ENCODE measurements at regions not wholly inside any gene's neighbourhood (a gene's known extent, or its start where the extent isn't known, plus 50 kb on each side); places are given as distances from the start of the nearest gene placed in this dataset.
A peak's percentile ranks its signal among the peaks of the same experiment; 100 is the strongest.

DNA sequence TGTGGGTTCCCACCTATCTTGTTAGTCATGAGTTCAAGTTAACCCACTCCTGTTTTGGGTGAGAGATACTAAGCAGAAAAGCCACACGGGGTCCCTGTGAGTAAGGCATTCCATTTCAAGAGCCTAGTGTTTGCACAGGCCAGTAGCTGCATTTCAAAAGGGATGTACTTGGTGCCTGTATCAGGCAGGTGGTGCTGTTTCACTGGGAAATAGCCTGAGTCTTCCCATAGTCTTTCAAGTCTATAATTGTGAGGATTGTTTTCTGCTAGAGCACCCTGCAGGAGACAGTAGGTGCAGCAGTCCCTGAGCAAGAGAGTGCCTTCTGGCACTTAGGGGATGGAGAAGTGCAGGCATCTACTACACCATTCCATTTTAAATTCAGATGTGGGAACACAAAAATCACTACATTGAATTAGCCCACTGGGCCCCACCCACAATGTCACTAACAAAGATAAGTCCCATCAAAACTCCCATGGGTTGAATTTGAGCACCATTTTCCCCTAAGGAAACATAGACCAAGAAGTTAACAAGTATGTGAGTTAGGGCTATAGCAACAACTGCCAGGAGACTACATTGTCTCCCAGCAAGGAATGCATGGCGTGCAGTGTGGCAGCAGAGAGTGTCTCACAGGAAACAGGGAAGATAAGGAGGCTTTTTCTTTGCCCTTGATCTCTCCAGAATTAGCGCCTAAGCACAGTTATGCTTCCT is 263.2 kb downstream of the COX7C start:
- DNase-seq: peak; percentile 11

DNA sequence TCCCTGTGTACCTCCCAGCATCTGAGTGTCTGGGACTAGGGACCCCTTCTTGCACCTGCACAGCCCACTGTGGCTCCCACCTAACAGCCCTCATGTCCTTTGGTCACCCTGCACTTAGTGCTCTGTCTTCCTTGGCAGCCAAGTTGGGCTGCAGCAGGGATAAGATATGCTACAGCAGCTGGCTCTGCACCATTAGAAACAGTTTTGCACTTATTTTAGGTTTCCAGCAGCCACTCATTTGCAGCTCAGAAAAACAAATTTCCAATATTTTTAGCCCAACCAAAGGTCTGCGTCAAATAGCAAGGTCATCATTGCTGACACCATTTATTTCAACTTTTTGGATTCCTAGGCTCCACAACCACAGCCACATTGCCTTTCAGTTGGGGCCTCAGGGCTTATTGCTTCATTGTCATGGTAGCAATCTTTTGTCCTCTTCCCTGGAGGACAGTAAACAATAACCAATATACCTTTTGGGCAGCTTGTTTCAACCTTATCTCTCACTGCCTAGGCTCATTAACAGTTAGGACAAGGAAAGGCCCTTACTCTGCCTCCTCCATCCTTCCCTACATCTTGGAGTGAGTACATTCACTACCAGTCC is 263.9 kb downstream of the COX7C start:
- DNase-seq: no peak

DNA sequence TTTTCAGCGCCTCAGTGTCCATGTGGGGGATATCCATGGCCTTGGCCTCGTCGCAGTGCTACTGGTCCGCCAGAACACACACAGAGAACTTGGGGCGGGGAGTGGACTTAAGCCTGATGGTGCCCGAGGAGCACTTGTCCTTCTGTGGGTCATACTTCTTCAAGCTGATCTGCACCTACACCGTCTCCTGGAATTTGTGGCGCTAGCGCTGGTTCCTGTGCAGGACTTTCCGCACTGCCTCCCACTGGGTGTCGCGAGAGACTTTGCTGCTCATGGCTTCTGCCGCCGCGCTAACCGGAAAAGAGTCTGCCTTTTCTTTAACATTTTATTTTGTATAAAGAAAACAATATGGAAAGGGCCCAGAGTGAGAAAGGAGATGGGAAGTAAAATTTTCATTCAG is 266.9 kb downstream of the COX7C start:
- DNase-seq: no peak

DNA sequence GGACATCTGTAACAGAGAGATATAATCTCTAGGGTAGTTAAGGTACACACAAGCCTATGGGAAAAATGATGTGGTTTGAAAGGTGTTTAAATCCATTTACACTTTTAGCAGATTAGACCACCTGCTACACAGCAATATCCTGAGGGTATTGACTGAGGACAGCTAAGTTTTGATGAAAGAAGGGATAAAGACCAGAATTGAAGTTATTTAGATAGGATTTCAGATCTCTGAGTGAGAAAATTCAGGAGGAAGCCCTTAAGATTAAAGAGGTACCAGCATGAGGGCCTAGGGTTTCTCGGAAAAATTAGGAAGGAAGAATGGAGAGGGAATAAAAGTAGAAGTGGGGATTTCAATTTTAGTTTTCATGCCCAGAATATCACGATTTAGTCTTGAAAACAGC is 267.3 kb downstream of the COX7C start:
- no peak for DNase-seq

DNA sequence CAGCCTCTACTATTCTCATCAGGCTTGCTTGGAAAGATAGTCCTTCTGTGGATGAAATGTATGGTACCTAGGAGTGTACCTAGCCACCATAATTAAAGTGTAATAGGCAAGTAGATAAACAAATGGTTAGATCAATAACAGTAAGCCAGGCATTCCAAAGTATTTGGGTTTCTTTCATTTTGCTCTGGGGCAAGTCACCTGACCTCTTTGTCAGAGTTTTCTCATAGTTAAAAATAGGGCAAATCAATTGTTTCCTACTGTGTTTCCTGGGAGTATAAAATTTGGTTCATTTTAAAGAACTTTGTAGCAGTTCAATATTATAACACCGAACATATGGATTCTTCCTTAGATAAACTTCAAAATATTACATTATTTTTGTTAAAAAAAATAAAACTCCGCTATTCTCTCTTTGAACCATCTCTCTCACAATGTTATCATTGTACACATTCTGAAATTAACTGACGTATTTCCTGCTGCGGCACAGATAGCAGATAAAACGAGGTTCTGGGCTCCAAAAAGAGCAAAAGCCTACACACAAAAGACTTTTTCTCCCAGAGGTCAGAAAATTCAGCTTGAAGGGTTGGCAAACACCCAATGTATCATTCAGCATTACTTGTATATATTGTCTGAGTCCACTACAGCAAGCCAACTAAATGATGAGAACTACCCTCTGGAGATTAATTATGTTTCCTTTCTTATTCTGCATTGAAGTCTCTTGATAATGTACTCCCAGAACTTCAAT is 267.9 kb downstream of the COX7C start:
- DNase-seq: no peak

DNA sequence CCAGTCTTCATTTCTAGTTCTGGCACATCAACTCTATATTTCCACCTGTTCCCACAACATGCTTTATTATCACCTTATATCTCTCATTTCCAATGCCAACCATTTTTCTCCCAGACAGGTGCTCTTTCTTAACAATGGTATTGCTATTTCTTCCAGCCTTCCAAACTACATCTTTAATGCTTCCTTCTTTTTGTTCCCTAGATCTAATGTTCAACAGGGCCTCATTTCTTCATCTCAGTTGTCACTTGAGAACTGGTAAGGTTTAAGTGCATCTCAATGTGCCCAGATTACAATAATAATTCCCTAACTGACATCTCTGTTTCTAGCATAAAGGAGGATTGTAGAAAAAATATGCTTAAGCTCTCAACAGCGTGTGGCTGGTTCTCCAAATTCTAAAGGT is 272.6 kb downstream of the COX7C start:
- DNase-seq: no peak

DNA sequence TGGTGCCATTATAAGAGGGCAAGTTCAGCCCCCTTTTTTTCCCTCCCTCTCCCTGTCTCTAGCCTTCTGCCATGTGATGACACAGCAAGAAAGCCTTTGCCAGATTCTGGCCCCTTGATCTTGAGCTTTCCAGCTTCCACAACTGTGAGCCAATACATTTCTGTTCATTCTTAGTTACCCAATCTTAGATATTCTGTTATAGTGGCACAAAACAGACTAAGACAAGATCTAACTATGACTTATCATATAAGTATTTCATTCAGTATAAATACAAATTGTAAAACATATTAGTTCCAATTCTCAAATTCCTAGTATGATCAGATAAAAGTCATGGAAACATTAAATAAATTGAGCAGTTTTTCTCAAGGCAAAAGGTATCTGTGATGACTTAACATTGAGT is 276.3 kb downstream of the COX7C start:
- DNase-seq: no peak

DNA sequence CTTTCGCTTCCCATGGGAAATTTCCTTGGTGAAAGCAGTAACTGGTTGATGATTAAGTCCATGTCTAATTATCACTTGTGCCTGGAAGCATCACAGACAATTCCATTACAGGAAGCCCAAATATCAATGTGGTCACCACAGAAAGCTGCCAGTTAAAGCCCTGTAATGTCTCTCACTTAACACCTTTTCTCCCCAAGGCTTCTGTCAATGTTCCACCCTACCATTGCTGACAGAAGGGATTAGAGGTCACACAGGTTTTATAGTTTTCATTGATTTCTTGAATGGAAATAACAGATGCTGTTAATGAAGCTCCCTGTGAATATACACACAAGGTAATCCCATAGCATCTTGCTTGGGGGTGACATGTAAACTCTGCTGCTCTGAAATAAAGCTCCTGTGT is 279.2 kb downstream of the COX7C start:
- DNase-seq: no peak

DNA sequence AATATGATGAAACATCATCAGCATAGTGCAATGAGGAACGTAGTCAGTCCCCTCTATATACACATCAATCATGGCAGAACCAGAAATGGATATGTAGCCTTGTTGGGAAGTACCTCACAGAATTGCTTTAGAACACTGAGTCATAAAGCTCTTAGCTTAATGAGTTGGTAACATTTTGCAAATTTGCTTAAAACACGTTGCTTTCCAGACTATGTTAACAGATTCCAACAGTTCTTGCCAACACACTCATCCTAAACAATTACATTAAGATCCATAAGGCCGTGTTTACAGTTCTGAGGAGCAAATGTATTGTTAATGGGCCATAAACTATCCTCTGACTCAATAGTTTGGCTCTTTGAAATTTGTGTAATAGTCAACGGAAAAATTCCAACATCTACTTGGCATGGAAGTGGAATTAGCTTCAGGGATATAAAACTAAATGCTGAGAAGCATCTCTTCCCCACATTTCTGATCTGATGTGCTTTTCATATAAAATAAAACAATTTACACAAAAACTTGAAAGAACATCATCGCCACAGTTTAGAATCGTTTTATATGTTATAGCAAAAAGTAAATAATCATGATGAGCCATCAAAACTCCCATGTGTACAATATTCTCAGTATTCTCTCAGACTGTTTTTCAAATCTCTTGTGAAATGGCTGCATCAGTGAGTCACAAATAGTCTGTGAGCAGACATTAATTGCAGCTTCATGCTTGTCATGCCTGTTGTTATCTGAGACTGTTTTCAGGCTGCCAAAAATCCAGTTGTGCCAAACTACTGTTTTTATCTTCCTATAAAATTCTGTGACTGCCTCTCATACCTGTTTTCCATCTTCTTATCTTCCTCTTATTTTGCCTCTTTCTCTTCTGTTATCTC is 291.9 kb downstream of the COX7C start:
- DNase-seq: no peak

DNA sequence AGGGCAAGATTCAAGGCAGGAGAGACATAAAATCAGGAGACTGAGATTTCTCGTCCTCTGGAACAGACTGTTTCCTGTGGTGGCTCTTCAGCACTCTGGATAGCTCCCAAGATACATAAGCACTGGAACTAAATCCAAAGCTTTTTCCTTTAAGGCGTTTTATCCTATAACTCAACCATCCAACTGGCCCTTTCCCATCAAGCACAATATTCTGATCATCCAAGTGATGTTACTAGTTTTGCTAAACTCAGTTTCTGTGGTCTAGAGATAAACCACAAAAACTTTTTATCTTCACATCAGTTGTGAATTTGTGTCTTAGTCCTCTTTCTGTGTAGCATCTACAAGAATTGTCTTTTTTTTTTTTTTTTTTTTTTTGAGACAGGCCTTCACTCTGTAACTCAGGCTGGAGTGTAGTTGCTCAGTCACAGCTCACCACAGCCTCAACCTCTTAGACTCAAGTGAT is 299.4 kb downstream of the COX7C start:
- DNase-seq: no peak

DNA sequence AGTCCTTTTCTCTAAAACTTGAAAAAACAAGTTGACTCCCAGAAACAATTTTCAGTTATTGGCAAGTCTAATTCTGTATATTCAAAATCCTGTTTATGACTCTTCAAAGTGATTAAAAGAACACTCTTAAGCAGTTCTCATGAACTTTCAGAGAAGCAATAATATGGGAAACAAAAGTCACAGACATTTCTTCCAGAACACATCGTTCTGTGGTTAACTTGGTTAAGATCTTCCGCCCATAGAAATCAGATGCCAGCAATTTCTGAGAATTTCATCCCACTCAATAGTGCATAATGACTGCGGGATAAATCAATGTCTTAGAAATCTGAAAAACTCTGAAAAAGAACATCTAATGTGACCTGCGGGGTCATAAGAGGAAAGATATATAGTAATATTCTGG is 300.5 kb downstream of the COX7C start:
- DNase-seq: no peak

DNA sequence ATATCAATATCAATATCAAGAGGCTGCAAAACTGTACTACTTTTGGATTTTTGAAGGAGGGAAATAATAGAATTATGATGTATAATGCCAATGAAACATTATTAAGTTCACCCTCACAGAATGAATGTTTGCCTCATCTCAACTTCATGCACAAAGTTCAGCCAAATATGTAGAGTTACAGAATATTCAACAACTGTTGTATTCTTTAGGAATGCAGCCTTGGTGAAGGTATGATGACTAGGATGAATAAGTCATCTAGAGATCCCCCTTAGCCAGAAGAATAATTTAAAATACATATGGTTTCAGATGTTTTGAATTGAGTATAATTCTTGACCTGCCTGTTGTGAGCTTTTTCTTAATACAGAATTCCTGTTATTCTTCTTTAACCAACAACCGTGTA is 308.3 kb downstream of the COX7C start:
- no peak for DNase-seq

DNA sequence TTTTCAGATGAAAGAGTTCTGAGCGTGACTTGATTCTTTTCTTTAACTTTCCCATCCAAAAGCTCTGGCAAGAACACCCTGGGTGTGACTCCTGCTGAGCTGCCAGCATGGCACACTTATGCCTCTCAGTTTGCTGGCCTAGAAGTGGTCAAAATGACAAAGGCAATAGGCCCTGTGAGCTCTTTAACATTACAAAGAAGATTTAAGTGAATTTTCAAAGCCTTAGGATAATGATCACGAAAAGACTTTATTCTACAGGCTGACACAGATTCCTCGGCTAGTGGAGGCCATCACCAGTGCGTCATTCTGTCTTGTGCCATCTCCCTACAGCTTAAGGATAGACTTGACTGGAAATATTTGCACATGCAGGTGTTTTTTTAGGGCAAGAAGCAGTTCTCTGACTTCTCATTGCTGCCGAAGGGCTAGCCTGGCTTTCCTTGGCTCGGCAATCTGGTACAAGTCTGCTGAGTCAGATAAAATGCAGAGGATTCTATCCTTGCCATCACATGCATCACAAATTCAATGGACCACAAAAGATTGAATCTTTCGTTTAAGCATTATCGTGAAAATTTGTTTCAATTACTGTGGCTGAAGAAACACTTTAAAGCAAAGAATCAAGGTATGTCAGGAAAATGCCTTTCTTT is 311.5 kb downstream of the COX7C start:
- DNase-seq: no peak

DNA sequence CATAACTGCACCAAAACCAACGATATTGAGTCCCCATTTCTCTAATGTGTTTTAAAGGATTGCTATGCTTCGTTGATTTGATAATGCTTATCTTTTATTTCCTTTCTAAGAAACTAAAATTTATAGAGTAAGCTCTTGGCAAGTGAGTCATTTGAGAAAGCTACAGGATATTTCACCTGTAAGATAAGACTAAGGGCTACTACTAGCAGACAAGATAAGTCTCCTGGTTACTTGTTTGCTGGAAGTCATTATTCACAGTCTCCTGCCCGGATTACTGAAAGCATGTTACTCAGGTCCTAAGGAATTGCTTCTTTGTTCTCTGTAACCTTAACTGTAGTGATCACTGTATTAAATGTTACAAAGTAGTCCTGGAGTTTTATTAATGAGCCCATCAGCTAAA is 315.9 kb upstream of the RASA1 start:
- DNase-seq: no peak

DNA sequence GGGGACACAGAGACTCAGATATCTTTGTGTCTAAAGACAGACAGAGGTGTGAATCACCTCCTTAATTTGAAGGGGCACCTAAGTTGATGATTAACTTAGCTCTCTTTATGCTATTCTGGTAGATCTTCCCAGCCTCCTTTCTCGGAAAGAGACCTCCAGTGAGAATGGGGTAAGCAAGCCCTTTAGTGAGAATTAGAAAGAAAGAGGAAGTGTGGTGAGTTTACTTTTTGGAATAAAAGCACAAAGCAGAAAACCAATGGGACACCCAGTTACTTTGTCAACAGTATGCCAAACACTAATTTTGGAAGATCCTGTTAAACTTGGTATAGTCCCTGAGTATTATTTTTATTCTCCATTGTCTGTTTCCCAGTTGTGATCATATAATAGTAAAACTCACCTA is 302.8 kb upstream of the RASA1 start:
- no peak for DNase-seq

DNA sequence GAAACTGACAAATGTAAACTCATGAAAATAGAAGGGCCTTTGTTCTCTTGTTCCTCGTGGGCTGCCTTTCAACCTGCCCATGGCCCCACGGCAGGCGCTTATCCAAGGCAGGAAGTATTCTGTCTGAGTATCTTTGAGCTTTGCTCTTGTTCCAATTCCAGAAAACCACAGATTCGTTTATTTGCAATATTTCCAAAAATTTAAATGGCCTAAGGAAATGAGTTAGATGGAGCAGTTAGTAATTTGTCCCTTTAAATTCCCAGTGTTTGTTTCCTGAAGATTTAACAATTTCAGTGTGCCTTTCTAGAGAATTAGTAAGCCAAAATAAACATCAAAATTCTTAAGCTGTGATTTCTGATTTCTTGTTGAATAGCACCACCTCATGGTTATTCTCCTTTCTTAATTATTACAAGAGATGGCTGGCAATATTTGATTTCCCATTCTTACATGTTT is 299.4 kb upstream of the RASA1 start:
- no peak for DNase-seq

DNA sequence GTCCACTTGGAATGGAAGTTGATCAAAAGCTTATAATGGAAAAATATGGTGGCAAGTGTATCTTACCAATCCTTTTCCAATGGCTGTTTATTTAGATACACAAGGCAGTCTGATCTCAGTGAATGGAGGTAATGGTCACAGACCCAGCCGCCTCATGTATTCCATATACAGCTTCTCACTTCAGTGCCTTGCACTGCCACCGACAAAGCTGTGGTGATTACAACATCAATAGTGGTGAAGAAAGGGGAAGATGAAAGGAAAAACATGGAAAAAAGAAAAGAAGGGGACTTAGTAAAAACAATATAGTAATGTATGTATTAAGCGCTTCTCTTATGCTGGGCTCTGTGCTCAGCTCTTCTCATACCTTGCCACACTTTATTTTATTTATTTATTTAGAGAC is 297.3 kb upstream of the RASA1 start:
- no peak for DNase-seq

DNA sequence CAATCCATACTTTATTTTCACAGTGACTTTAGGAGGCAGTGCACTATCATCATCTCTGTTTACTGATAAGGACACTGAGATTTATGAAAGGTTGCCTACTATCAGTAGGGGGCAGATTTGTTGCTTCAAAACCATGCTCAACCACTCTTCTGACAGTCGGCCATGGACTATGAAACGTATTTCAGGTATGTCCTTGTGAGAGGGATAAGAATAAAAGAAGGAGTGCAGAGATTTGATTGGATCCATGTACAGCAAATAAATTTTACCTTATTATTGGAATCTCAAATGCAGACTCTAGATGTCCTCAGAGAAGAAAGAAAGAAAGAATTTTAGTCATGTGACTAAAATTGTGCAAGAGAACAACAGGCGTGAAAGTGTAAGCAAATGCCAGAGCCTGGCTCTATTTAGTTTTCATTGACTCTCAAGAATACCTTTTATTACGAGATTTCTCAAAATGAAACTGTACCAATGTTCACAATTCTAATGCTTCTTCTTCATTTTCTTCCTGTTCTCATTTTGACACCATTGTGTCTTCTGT is 296.6 kb upstream of the RASA1 start:
- no peak for DNase-seq

DNA sequence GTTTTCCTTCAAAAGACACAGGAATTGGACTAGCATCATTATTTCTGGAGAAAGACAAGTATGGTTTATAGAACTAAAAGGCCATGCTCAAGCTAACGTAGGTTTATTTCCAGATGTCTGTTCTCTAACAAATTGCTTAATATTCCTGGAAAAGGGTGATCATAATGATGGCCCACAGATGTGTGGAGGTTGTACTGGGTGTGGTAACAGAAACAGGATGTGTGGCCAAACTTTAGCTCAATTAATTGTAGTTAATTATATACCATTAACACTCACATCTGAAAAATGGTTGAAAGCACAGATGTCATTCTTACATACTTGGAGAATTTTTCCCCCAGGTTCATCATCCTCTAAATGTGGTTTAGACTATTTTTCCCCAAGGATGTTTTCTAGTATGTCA is 292.7 kb upstream of the RASA1 start:
- no peak for DNase-seq

DNA sequence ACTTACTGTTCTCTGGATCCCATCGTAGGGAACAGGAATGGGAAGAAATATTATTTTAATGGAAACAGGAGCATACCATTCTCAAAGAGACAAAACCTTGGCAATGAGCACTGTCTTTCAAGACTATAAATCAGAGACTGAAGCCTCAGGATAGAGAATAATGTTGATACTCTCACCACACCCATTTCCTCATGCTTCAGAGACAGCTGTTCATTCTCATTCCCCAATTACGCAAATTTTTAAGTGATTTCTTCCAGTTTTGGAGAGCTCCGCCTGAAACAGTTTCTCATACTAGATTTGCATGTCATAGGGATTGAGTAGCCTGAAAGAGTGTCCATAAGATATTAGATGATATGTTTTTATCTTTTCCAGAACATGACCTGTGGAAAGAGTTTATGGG is 290.5 kb upstream of the RASA1 start:
- DNase-seq: no peak

DNA sequence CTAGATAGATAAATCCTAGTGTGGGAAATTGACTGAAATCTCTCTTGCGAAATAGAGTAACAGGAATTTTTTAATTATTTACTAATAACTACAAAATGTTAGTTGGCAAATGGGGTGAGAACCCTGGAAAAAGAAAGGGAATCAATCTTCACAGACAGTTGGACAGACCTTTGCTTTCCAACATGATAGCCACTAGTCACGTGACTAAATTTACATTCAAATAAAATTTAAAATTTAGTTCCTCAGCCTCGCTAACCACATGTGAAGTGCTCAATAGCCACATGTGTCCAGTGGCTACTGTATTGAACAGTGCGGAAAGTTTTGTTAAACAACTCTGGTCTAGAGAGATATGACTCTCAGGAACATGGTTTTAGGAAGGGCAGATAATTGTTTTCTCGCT is 289.9 kb upstream of the RASA1 start:
- no peak for DNase-seq

DNA sequence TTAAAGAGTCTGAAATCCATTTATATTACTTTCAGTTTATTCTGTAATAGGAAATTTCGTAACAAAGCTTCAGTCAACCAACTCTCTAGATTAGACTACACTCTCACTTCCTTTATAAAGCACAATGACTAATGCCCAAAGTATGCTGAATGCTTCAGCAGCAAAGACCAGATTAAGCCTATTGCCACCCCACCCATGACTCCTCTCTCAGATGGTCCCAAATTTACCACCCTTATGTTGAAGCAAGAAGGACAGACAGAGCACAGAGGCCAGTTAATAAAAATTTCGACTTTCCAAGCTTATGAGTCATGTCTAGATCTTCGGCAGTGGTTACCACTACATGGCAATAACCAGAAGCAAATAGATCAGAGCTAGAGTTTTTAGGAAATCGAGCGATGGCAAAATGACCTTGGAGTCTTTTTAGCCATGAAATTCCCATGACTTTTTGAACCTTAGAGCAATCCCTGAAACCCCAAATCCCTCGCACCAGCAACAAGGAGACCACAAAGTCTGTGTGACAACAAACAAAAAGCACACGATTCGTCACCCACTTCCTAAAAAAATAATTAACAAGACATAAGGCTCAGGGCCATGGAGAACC is 287.8 kb upstream of the RASA1 start:
- DNase-seq: no peak
